Hepatic stellate cell (primary cell): ENCODE measurements at regions not wholly inside any gene's neighbourhood (a gene's known extent, or its start where the extent isn't known, plus 50 kb on each side); places are given as distances from the start of the nearest gene placed in this dataset.

Experiments
- DNase-seq: peaks from one replicate; pipeline ENCODE4 v3.0.0; 2011; ENCODE audit warnings: low spot score

GRCh38 chr15:67000896-67001295 lies 64.5 kb upstream of the SMAD3 start:
- no peak for DNase-seq

GRCh38 chr15:67002368-67002767 lies 63.0 kb upstream of the SMAD3 start:
- DNase-seq, result no peak

- no peak for DNase-seq
Observed at GRCh38 chr15:67003586-67003985, 61.8 kb upstream of the SMAD3 start.

GRCh38 chr15:67004142-67004541 lies 61.3 kb upstream of the SMAD3 start:
- no peak for DNase-seq

- DNase-seq, result no peak
Observed at GRCh38 chr15:67005294-67005996, 60.0 kb upstream of the SMAD3 start.

- no peak for DNase-seq
Observed at GRCh38 chr15:67006083-67007065, 59.0 kb upstream of the SMAD3 start.

- no peak for DNase-seq
Observed at GRCh38 chr15:67009576-67010569, 55.5 kb upstream of the SMAD3 start.

- DNase-seq, result no peak
Observed at GRCh38 chr15:67010898-67011616, 54.3 kb upstream of the SMAD3 start.

- DNase-seq, result no peak
Observed at GRCh38 chr15:67011617-67012005, 53.8 kb upstream of the SMAD3 start.

GRCh38 chr15:67013696-67014095 lies 51.7 kb upstream of the SMAD3 start:
- DNase-seq, result no peak
